GM23248 (cell line): ENCODE measurements at regions not wholly inside any gene's neighbourhood (a gene's known extent, or its start where the extent isn't known, plus 50 kb on each side); places are given as distances from the start of the nearest gene placed in this dataset.
A peak's percentile ranks its signal among the peaks of the same experiment; 100 is the strongest.
"Not testable (repeated sequence)": the region's sequence is repeated elsewhere in the genome, so short reads cannot be mapped to it uniquely, and the experiment has no call there.

Source experiments
- DNase-seq: peaks from one replicate; pipeline ENCODE4 v3.0.0-alpha.2; 2015
- H2AFZ ChIP-seq: fragments of 200-600 bp; sonication (generic); 2 replicates; pipeline ENCODE4 v1.6.1; 2016; ENCODE audit warnings: antibody characterized with exemption
- H3F3A ChIP-seq: fragments of 200-600 bp; sonication (generic); 2 replicates; pipeline ENCODE4 v1.6.1; 2016; ENCODE audit warnings: mild to moderate bottlenecking, antibody characterized with exemption, mixed run types; ENCODE audit not compliant: insufficient read depth
- H3K27ac ChIP-seq: fragments of 200-600 bp; sonication (generic); 2 replicates; pipeline ENCODE4 v1.5.1; 2016; ENCODE audit warnings: mild to moderate bottlenecking
- H3K27me3 ChIP-seq: fragments of 200-600 bp; sonication (generic); replicated peaks from 2 replicates; pipeline ENCODE4 v1.6.1; 2016; ENCODE audit warnings: mild to moderate bottlenecking; ENCODE audit not compliant: insufficient read depth
- H3K36me3 ChIP-seq: fragments of 200-600 bp; sonication (generic); 2 replicates; pipeline ENCODE4 v1.6.1; 2016; ENCODE audit warnings: low read depth, mild to moderate bottlenecking
- H3K4me1 ChIP-seq: fragments of 200-600 bp; sonication (generic); 2 replicates; pipeline ENCODE4 v1.6.1; 2016; ENCODE audit warnings: mild to moderate bottlenecking; ENCODE audit not compliant: insufficient read depth
- H3K4me2 ChIP-seq: fragments of 200-600 bp; sonication (generic); one replicate; pipeline ENCODE4 v1.6.1; 2016; ENCODE audit warnings: mild to moderate bottlenecking; ENCODE audit not compliant: unreplicated experiment
- H3K4me3 ChIP-seq: fragments of 200-600 bp; sonication (generic); 2 replicates; pipeline ENCODE4 v1.5.1; 2016; ENCODE audit warnings: mild to moderate bottlenecking
- H3K79me2 ChIP-seq: fragments of 200-600 bp; sonication (generic); 2 replicates; pipeline ENCODE4 v1.6.1; 2016; ENCODE audit warnings: mild to moderate bottlenecking; ENCODE audit not compliant: insufficient read depth
- H3K9ac ChIP-seq: fragments of 200-600 bp; sonication (generic); 2 replicates; pipeline ENCODE4 v1.6.1; 2016; ENCODE audit warnings: mild to moderate bottlenecking
- H3K9me2 ChIP-seq: fragments of 200-600 bp; sonication (generic); 2 replicates; pipeline ENCODE4 v1.6.1; 2016; ENCODE audit warnings: mixed run types, mild to moderate bottlenecking, moderate library complexity; ENCODE audit not compliant: insufficient read depth
- H3K9me3 ChIP-seq: fragments of 200-600 bp; sonication (generic); one replicate; pipeline ENCODE4 v1.6.1; 2017; ENCODE audit warnings: low read depth
- H4K20me1 ChIP-seq: fragments of 200-600 bp; sonication (generic); 2 replicates; pipeline ENCODE4 v1.6.0; 2016; ENCODE audit not compliant: insufficient read depth
- EZH2 ChIP-seq: fragments of 200-600 bp; sonication (generic); IDR thresholded peaks from 2 replicates; pipeline ENCODE4 v1.6.1; 2018; ENCODE audit warnings: antibody characterized with exemption, mild to moderate bottlenecking; ENCODE audit not compliant: insufficient read depth, poor library complexity, severe bottlenecking
- EZH2phosphoT487 ChIP-seq: fragments of 200-600 bp; sonication (generic); IDR thresholded peaks from 2 replicates; pipeline ENCODE4 v1.6.1; 2018; ENCODE audit warnings: antibody characterized with exemption, moderate library complexity, mild to moderate bottlenecking, low read depth; ENCODE audit not compliant: insufficient read depth
- WGBS, 2 experiments: methylation state at CpG; one replicate each; pipeline ENCODE4 v1.1.6; 2015 to 2017; ENCODE audit warnings: low lambda C conversion rate in 2 of 2, low coverage in 1 of 2; ENCODE audit errors: missing lambda C conversion rate in 2 of 2; 5-methylcytosine and 5-hydroxymethylcytosine counted together
- in situ Hi-C: fragments of 300-500 bp; cut with MboI; formaldehyde crosslinking; loops from 2 replicates; pipeline ENCODE4 v1.15.0; 2020

DNA sequence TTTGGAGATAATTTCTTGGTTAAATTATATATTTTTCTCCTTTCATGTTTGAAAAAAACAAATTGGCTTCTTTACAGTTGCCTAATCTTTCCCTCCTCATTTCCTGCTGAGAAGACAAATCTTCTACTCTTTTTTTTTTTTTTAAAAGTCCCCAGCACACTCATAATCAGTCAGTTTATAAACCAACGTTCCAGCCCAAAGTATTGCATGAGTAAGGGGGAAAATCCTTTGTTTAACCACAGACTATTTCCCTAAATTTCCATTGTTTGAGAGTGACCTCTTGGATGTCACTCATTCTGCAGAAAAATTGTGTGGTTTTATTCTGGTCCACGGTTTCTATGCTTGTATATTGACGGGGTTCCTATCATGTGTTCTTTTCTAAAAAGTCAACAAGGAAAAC, 55.1 kb upstream of the TLR4 start:
- Histone ChIP-seq H3K79me2 (no peaks in the 10 kb centered on the region), H3K36me3 (no peaks in the 10 kb centered on the region), H4K20me1 (no peaks in the 10 kb centered on the region), H3K9me2 (no peaks in the 10 kb centered on the region), H3K9me3 (no peaks in the 10 kb centered on the region), H3K4me2 (no peak overlapping the region), H3K4me3 (no peak overlapping the region), H2AFZ (no peak overlapping the region), H3K9ac (no peak overlapping the region), H3K27me3 (0 out of 2 replicates have a peak, but pooled peaks cover 4% of the 10 kb centered on the region), H3K4me1 (peaks cover 10% of the 10 kb centered on the region), H3K27ac (no peak overlapping the region), H3F3A (no peaks in the 10 kb centered on the region)
- no peak for TF ChIP-seq EZH2
- in situ Hi-C loops: loop anchor here (25.0 kb wide), 1 partner anchor 863 kb away; no protein-coding TSS in a partner anchor
- whole genome bisulfite sequencing, 2 experiments: 50 to 51% methylated on average over 3 of the region's 3 CpGs
- peak; percentile 8 for DNase-seq

GRCh38 chr9:117644932-117645636, 59.1 kb upstream of the TLR4 start:
- in situ Hi-C loops: loop anchor here (25.0 kb wide), 1 partner anchor 867 kb away; no protein-coding TSS in a partner anchor
- H3K9me2 ChIP-seq: no peaks in the 10 kb centered on the region
- peak overlapping the region; percentile 61 for H3K4me3 ChIP-seq
- no peaks in the 10 kb centered on the region for H4K20me1 ChIP-seq
- H3K4me1 ChIP-seq: peaks cover 10% of the 10 kb centered on the region
- H3K27me3 ChIP-seq: peaks cover 17% of the 10 kb centered on the region
- peak overlapping the region; percentile 67 for H2AFZ ChIP-seq
- H3K4me2 ChIP-seq: peak overlapping the region; percentile 84
- H3K9ac ChIP-seq: peak overlapping the region; percentile 8; the same call in 1 of the 2 replicates
- no peaks in the 10 kb centered on the region for H3K79me2 ChIP-seq
- no peak overlapping the region for H3K27ac ChIP-seq
- H3K9me3 ChIP-seq: no peaks in the 10 kb centered on the region
- H3K36me3 ChIP-seq: no peaks in the 10 kb centered on the region
- no peaks in the 10 kb centered on the region for H3F3A ChIP-seq
- DNase-seq: no peak
- TF ChIP-seq EZH2: no peak
- no peak for TF ChIP-seq EZH2phosphoT487
- WGBS, 2 experiments: 28 to 31% methylated on average over 6 of the region's 6 CpGs

DNA sequence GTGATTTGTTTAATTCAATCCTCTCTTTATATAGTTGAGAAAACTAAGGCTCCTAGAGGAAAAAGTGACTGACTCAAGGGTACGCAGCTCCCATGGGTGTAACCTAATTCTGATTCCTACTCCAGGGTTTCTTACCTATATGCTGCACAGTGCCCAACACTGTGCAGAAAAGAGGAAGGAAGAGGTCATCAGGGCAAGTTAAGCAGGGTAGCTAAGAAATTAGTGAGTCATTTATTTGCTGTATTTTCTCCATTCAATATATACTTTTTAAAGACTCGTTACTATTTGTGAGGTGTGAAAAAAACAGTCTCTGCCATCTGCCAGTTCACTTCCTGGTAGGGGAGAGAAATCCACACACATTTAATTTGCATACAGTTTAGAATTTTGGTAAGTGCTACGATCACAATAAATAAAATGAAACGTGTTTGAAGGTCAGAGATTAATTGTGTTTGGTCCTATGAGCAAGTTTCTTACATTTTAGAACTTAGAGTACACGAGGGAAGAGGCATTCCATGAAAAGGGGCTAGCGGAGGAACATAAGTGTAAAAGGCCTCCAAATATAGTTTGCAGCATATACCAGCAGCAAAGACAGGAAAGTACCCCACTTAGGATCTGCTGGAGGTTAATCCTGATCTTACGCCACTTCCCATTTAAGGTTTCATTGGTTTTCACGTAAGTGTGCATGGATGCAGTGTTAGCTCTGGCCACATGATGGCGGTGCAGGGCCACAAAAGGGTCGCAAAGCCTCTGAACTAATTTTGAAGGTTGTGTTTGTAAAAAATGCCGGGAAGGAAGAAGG, 59.9 kb upstream of the TLR4 start:
- Histone ChIP-seq H3K4me2 (peak overlapping the region; percentile 84), H3K27me3 (peaks cover 17% of the 10 kb centered on the region), H3K4me3 (peak overlapping the region; percentile 61), H3K9me3 (no peaks in the 10 kb centered on the region), H3K9me2 (no peaks in the 10 kb centered on the region), H3K27ac (no peak overlapping the region), H3F3A (no peaks in the 10 kb centered on the region), H3K9ac (peak overlapping the region; percentile 33; the same call in 1 of the 2 replicates), H3K36me3 (no peaks in the 10 kb centered on the region), H3K4me1 (peaks cover 10% of the 10 kb centered on the region), H3K79me2 (no peaks in the 10 kb centered on the region), H4K20me1 (no peaks in the 10 kb centered on the region), H2AFZ (peak overlapping the region; percentile 67)
- whole genome bisulfite sequencing, 2 experiments: 7 to 8% methylated on average over 11 of the region's 11 CpGs
- TF ChIP-seq EZH2phosphoT487: no peak
- no peak for TF ChIP-seq EZH2
- peak; percentile 73 for DNase-seq
- in situ Hi-C loops: loop anchor here (25.0 kb wide), 1 partner anchor 868 kb away; no protein-coding TSS in a partner anchor

DNA sequence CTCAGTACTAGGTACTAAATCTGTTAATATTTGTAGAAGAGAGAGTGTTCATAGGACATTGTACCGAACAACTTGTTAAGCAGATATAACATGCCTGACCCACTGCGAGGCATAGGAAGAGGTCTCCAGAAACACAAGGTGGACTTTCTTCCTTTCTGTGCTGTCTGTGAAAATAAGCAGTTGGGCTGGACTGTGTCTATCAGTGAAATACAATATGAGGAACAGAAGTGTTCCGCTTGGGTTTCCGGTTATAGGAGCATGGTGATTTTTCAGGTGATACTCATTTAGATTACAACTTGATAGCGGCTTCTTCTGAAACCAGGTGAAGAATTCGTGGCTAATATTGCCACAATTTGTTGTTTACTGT, 60.9 kb upstream of the TLR4 start:
- Histone ChIP-seq H3F3A (no peaks in the 10 kb centered on the region), H3K4me1 (peaks cover 10% of the 10 kb centered on the region), H3K36me3 (no peaks in the 10 kb centered on the region), H4K20me1 (no peaks in the 10 kb centered on the region), H3K9ac (no peak overlapping the region), H3K79me2 (no peaks in the 10 kb centered on the region), H3K9me2 (no peaks in the 10 kb centered on the region), H2AFZ (no peak overlapping the region), H3K9me3 (no peaks in the 10 kb centered on the region), H3K27ac (no peak overlapping the region), H3K4me2 (no peak overlapping the region), H3K27me3 (peaks cover 17% of the 10 kb centered on the region), H3K4me3 (no peak overlapping the region)
- DNase-seq: no peak
- 48 to 54% methylated on average over 6 of the region's 6 CpGs for WGBS, 2 experiments
- in situ Hi-C loops: loop anchor here (25.0 kb wide), 1 partner anchor 869 kb away; no protein-coding TSS in a partner anchor
- TF ChIP-seq EZH2phosphoT487 (no peak), EZH2 (no peak)

DNA sequence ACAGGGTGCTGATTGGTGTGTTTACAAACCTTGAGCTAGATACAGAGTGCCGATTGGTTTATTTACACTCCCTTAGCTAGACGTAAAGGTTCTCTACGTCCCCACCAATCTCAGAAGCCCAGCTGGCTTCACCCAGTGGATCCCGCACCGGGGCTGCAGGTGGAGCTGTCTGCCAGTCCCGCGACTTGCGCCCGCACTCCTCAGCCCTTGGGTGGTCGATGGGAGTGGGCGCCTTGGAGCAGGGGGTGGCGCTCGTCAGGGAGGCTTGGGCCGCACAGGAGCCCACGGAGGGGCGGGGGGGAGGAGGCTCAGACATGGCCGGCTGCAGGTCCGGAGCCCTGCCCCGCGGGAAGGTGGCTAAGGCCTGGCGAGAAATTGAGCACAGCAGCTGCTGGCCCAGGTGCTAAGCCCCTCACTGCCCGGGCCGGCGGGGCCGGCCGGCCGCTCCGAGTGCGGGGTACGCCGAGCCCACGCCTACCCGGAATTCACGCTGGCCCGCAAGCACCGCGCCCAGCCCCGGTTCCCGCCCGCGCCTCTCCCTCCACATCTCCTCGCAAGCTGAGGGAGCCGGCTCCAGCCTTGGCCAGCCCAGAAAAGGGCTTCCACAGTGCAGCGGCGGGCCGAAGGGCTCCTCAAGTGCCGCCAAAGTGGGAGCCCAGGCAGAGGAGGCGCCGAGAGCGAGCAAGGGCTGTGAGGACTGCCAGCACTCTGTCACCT, 61.5 kb upstream of the TLR4 start:
- H3K36me3 ChIP-seq, H3K27ac ChIP-seq, H3K9me2 ChIP-seq, H3K4me3 ChIP-seq, H3K79me2 ChIP-seq, H3K4me2 ChIP-seq, DNase-seq, H3K9me3 ChIP-seq, H2AFZ ChIP-seq, H4K20me1 ChIP-seq, H3K9ac ChIP-seq, H3F3A ChIP-seq: not testable (repeated sequence)
- peaks cover 17% of the 10 kb centered on the region for H3K27me3 ChIP-seq
- 73 to 79% methylated on average over 21 to 49 of the region's 50 CpGs for WGBS, 2 experiments
- H3K4me1 ChIP-seq: peaks cover 10% of the 10 kb centered on the region
- in situ Hi-C loops: loop anchor here (25.0 kb wide), 1 partner anchor 870 kb away; no protein-coding TSS in a partner anchor
